ENCODE measurements at regions not wholly inside any gene's neighbourhood (a gene's known extent, or its start where the extent isn't known, plus 50 kb on each side); places are given as distances from the start of the nearest gene placed in this dataset.
"Not testable (repeated sequence)": the region's sequence is repeated elsewhere in the genome, so short reads cannot be mapped to it uniquely, and the experiment has no call there.

GRCh38 chr7:32221736-32222135 is 151.5 kb upstream of the PDE1C start:
- DNase-seq: no peak

- no peak for DNase-seq
These were observed 150.8 kb upstream of the PDE1C start for GRCh38 chr7:32221056-32221455.

DNA sequence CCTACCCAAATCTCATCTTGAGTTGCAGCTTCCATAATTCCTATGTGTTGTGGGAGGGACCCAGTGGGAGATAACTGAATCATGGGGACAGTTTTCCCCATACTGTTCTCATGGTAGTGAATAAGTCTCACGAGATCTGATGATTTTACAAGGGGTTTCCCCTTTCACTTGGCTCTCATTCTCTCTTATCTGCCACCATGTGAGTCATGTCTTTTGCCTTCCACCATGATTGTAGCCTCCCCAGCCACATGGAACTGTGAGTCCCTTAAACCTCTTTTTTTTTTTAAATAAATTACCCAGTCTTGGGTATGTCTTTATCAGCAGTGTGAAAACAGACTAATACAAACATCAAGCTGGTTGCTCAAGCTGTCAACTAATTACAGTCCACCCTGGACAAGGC is 149.6 kb upstream of the PDE1C start:
- DNase-seq: not testable (repeated sequence)

- DNase-seq: no peak
These were observed 149.2 kb upstream of the PDE1C start for GRCh38 chr7:32219416-32219815.

GRCh38 chr7:32218741-32219288 is 148.6 kb upstream of the PDE1C start:
- no peak for DNase-seq

DNA sequence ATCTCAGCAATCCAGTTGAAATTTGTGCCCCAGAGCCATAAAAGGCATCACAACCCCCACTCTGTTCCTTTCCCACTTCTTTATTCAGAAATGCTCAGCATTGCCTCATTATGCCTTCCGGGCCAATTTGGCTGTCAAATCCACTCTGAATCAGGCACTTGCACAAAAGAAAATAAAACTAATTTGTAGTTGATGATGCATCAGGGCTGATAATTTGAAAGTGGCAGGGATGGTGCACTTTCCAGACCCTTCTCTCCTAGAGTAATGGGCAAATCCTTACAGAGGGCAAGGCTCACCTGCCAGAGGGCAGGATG is 147.9 kb upstream of the PDE1C start:
- DNase-seq: no peak

DNA sequence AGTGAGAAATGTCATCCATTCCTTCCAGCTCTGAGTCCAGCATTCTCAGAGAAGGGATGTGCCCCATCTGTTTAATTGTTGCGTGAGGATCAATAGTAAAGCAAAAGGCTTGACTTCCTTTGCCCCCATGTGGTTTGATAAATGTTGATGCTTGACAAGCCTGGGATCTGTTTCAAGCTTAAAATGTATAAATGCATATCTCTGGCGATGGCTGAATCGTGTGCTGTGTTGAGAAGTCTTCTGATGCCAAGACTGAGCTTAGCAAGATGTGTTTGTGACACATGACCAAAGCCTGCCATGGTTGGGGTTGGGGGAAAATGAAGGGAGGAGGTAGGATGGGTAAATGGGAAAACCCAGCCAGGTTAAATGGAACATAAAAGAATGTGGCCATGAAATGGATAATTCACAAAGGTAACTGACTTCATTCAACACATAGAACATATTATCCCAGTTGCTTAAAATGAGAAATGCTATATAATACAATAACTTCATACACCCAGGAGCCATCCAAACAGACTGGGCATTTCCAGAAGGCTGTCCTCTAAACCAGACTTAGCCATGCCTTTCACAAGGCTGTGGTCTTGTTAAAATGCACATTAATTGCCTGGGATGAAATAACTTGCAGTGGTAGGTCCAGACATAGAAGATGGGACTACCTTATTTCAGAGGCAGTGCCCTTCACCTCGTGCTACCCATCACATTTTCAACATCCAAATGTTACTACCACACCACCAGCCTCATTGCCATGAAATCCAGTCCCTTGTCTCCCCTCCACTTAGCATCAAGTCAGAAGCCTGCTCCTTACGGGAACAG is 147.3 kb upstream of the PDE1C start:
- no peak for DNase-seq

GRCh38 chr7:32216759-32217158 is 146.6 kb upstream of the PDE1C start:
- DNase-seq: no peak

DNA sequence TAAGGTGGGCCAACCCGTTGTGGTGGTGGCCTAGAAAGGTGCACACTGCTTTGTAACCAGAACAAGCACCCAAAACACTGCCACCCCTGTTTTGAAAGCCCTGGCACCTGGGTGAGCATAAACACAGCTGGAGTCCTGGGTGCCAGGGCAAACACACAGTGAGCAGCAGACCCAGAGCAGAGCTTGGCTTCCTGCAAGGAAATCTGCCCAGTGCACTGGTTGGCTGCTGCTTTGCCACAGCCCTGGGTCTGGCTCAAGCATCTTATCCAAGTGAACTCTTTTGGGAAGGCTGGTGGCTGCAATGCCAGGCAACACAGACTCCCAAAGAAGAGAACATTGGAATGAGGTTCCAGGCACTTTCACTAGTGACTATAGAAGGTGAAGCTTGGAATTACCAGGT is 145.5 kb upstream of the PDE1C start:
- DNase-seq: no peak

DNA sequence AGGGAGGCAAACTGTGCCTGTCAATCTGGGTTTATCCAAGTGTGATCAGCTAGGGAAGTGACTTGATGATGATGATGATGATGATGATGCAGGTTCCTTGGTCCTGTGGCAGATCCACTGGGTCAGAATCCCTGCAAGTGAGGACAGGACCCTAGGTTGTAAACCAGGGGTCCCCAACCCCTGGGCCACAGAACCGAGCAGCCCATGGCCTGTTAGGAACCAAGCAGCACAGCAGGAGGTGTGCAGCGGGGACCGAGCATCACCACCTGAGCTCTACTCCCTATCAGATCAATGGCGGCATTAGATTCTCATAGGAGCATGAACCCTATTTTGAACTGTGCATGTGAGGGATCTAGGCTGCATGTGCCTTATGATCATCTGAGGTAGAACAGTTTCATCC is 144.7 kb upstream of the PDE1C start:
- no peak for DNase-seq

DNA sequence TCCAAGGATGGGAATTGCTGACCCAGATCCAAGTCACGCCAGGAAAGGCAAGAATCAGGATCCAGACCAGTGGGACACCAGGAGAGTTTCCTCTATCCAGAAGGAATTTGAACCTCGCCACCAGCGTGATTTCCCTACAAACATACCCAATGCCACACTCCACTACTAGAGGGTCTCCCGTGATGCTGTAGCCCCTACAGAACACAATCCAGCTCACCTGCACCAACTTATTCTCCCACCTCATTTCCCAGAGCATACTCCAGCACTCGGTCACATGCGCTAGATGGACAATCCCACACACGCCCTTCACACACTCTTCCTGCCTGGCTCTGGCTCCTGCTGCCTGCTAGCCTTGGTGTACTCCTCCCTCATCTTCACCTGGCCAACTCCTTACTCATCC is 142.1 kb upstream of the PDE1C start:
- DNase-seq: no peak

- no peak for DNase-seq
These were observed 136.8 kb upstream of the PDE1C start for GRCh38 chr7:32206987-32207386.

DNA sequence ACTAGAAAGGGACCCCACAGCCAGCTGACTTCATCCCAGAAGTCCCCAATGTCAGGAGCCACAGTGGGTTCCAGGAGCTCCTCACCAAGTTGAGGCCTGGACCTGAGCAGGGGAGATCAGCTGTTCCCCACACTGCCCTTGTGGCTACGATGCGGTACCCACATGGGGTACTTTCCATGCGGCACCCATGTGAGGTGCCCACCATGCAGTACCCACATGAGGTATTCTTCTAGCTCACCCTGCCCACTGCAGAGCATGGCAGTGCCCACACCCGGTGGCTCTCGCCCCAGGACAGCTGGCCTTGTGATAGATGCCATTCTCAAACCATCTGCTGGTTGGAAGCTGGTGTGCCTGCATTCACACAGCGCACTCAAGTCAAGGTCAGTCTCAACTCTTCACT is 136.3 kb upstream of the PDE1C start:
- no peak for DNase-seq

DNA sequence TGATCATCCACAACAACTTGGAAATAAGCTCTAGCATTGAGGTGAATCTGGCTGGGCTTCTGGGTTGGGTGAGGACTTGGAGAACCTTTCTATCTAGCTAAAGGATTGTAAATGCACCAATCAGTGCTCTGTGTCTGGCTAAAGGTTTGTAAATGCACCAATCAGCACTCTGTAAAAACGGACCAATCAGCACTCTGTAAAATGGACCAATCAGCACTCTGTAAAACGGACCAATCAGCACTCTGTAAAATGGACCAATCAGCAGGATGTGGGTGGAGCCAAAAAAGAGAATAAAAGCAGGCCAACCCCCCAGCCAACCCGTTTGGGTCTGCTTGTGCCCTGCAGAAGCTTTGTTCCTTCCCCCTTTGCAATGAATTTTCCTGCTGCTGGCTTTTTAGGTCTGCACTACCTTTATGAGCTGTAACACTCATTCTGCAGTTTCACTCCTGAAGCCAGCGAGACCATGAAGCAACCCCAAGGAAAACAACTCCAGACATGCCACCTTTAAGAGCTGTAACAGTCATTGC is 135.2 kb upstream of the PDE1C start:
- DNase-seq: not testable (repeated sequence)

GRCh38 chr7:32204361-32205018 is 134.3 kb upstream of the PDE1C start:
- DNase-seq: no peak

GRCh38 chr7:32200646-32201045 is 130.4 kb upstream of the PDE1C start:
- DNase-seq: no peak

DNA sequence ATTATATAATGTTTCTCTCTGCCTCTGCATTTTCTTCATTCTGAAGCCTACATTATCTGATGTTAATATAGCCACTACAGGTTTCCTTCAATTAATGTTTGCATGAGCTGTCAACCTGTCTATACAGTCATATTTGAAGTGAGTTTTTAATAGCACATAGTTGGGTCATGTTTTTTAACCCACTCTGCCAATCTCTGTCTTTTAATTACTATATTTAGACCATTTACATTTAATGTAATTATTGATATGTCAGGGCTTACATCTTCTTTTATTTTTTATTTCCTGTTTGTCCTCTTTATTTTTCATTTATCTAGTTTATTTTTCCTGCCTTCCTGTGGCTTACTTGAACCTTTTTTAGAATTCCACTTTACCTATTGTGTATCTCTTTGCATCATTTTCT is 124.3 kb upstream of the PDE1C start:
- no peak for DNase-seq

GRCh38 chr7:32191305-32191704 is 121.1 kb upstream of the PDE1C start:
- no peak for DNase-seq

DNA sequence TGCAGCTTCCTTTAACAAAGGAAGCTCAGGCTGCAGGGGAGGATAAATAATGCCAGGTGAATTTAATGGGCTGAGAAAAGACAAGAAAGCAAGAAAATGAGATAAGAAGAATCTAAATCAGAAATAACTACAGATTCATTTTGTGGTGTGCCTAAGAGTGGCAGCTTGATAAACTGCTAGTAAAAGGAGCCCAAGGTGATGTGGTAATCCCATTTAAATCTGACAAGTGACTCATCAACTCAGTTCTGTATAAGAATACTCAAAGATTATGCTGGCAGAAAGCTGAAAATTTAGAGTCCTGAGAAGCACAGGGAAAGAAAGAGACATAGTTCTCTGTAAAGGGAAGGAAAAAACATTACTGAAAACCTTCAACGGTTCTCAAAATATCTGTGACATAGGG is 109.4 kb upstream of the PDE1C start:
- DNase-seq: no peak

DNA sequence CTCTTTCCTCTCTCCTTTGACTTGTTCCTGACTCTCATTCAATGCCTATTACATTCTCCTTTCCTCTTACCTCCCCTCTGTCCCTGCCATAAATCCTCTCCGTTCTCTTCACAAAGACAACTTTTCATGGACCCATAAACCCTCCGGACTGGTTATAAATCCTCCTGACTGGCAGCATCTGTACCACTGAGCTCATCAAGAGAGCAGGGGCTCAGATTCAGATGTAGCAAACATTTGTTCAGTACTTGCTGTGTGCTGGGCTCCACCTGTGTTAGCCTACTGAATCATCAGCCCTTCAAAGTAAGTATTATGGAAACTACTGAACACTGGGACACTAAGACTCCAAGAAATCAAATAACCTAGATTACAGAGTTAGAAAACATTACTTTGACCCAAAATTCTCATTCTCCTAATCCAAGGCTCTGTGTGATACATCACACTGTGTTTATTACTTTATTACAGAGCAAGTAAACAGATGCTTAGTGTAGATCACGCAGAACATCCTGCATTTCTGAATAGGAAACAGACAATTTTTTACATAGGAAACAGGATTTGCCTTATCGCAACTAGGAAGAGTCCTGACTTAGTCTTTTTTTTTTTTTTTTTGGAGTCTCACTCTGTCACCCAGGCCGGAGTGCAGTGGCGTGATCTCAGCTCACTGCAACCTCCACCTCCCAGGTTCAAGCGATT is 108.6 kb upstream of the PDE1C start:
- DNase-seq: no peak

- no peak for DNase-seq
These were observed 107.0 kb upstream of the PDE1C start for GRCh38 chr7:32177232-32177631.

DNA sequence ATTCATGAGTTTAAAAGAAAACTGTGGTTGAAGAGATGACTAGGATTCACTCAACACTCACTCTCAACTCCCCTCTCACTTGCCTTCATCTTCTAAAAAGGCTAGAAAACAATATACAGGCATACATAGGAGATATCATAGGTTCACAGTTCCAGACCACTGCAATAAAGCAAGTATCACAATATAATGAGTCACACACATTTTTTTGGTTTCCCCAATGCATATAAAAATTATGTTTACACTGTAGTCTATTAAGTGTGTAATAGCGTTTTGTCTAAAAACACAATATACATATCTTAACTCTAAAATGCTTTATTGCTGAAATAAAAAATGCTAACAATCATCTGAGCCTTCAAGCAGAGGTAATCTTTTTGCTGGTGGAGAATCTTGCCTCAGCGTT is 104.9 kb upstream of the PDE1C start:
- DNase-seq: no peak

DNA sequence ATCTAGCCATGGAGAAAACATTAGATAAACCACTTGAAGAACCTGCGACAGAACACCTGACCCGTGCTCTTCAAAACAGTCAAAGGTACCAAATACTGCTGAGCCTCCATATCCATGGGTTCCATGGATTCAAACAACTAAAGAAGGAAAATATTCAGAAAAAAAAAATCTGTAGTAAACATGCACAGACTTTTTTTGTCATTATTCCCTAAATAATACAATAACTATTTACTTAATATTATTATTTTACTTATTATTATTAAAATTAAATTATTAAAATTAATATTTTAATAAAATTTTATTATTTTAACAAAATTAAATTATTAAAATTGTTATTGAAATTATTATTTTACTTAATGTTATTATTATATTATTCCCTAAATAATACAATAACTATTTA is 101.0 kb upstream of the PDE1C start:
- no peak for DNase-seq

DNA sequence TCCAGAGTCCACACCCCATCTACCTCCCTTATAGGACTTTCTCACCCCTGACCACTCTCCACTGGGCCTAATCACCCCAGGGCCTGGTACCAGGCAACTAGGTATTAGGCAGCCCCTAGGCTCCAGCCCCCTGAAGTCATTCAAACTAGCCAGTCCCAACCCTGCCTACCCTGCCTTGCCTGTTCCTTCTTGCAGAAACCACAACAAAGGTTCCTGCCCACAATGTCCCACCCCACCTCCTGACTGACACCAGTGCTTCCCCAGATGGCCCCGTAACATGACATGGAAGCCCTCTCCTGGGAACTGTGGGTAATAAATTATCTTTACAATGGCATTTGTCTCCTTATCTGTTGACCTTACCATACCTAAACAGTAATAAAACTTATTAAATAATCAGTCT is 100.6 kb upstream of the PDE1C start:
- DNase-seq: no peak

All from activated CD8-positive, alpha-beta memory T cell treated with anti-CD3 and anti-CD28 coated beads for 24 hours (primary cell).